HUDEP-2 (cell line): ENCODE measurements at regions not wholly inside any gene's neighbourhood (a gene's known extent, or its start where the extent isn't known, plus 50 kb on each side); places are given as distances from the start of the nearest gene placed in this dataset.

Source experiments
- DNase-seq, 76 experiments: peaks; one replicate each; lab custom pipeline; 2025; ENCODE audit not compliant: unreplicated experiment in 76 of 76; lab: John Stamatoyannopoulos, UW

DNA sequence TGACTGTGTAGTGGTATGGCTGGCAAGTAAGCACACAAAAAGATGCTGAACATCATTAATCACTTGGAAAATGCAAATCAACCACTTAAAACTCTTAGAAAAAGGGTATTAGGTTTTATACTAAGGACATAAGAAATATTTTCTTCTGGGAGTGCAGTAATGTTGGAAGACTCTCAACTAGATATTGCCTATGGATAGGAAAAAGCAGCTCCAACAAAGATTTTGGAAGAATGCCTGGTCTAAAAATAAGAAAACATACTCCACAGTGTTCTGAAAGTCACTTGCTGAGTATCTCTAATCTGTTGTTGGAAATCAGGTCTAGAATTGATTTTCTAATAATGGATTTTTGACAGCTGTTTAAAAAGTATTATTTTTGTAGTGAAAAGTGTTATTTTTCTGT lies 50.8 kb upstream of the PHYHIPL start:
- DNase-seq, result no peak

DNA sequence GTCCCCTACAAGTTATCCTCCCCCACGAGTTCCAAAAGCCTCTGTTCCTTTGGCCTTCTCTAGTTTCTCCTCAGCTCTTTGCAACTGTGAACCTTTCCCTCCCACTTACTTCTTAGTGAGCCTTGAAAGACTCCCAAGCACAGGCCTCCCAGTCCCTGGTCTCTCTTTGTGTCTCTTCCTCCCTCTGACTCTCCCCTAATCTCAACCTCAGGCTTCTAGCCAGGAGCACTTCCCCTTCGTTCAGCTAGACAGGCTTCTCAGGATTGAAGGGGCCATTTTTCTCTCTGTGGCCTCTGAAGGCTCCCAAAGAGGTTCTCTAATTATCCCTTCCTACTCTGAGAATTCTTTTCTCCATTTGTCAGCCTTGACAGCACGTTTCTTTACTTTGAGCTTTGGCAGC lies 50.2 kb upstream of the PHYHIPL start:
- no peak for DNase-seq
